ENCODE measurements at regions not wholly inside any gene's neighbourhood (a gene's known extent, or its start where the extent isn't known, plus 50 kb on each side); places are given as distances from the start of the nearest gene placed in this dataset.

- no peaks in the 10 kb centered on the region for H3K9me3 ChIP-seq (ENCODE audit: low read depth)
- no peaks in the 10 kb centered on the region for H3K9me2 ChIP-seq (ENCODE audit: insufficient read depth)
- H3K36me3 ChIP-seq (ENCODE audit: low read depth) = no peaks in the 10 kb centered on the region
- WGBS, 2 experiments (ENCODE audit: low coverage in 1 of 2, low lambda C conversion rate in 2 of 2, missing lambda C conversion rate in 2 of 2) = 2 to 7% methylated on average over 2 of the region's 2 CpGs
- H3K79me2 ChIP-seq (ENCODE audit: insufficient read depth) = no peaks in the 10 kb centered on the region
- no peak for DNase-seq
- no peaks in the 10 kb centered on the region for H3F3A ChIP-seq (ENCODE audit: insufficient read depth)
- no peak overlapping the region for H3K4me3 ChIP-seq
- H3K4me2 ChIP-seq (ENCODE audit: unreplicated experiment) = no peak overlapping the region
- no peak overlapping the region for H3K9ac ChIP-seq
- no peak for TF ChIP-seq EZH2 (IDR thresholded peaks at IDR 0.05; ENCODE audit: insufficient read depth, poor library complexity, severe bottlenecking)
- TF ChIP-seq EZH2phosphoT487 (IDR thresholded peaks at IDR 0.05; ENCODE audit: insufficient read depth, low read depth) = no peak
- no peaks in the 10 kb centered on the region for H4K20me1 ChIP-seq (ENCODE audit: insufficient read depth)
- H3K4me1 ChIP-seq (ENCODE audit: insufficient read depth) = no peaks in the 10 kb centered on the region
- H3K27ac ChIP-seq = no peak overlapping the region
- no peak overlapping the region for H2AFZ ChIP-seq
- in situ Hi-C loops (cut with MboI) = no loop called here
- no peaks in the 10 kb centered on the region for H3K27me3 ChIP-seq (replicated peaks; ENCODE audit: insufficient read depth)
Observed at GRCh38 chr1:79507770-79508169, 501.2 kb upstream of the ADGRL4 start.

GRCh38 chr1:79501153-79501552 lies 494.6 kb upstream of the ADGRL4 start:
- no peaks in the 10 kb centered on the region for H4K20me1 ChIP-seq (ENCODE audit: insufficient read depth)
- no peak overlapping the region for H3K9ac ChIP-seq
- H3K27ac ChIP-seq = no peak overlapping the region
- H3K4me2 ChIP-seq (ENCODE audit: unreplicated experiment) = no peak overlapping the region
- DNase-seq = peak; percentile 4
- H3F3A ChIP-seq (ENCODE audit: insufficient read depth) = no peaks in the 10 kb centered on the region
- no peak overlapping the region for H3K4me3 ChIP-seq
- no peaks in the 10 kb centered on the region for H3K9me3 ChIP-seq (ENCODE audit: low read depth)
- 35 to 41% methylated on average over 3 of the region's 3 CpGs for WGBS, 2 experiments (ENCODE audit: low coverage in 1 of 2, low lambda C conversion rate in 2 of 2, missing lambda C conversion rate in 2 of 2)
- H2AFZ ChIP-seq = no peak overlapping the region
- no peak for TF ChIP-seq EZH2phosphoT487 (IDR thresholded peaks at IDR 0.05; ENCODE audit: insufficient read depth, low read depth)
- TF ChIP-seq EZH2 (IDR thresholded peaks at IDR 0.05; ENCODE audit: insufficient read depth, poor library complexity, severe bottlenecking) = no peak
- H3K9me2 ChIP-seq (ENCODE audit: insufficient read depth) = no peaks in the 10 kb centered on the region
- no peaks in the 10 kb centered on the region for H3K36me3 ChIP-seq (ENCODE audit: low read depth)
- H3K27me3 ChIP-seq (replicated peaks; ENCODE audit: insufficient read depth) = no peaks in the 10 kb centered on the region
- no peaks in the 10 kb centered on the region for H3K79me2 ChIP-seq (ENCODE audit: insufficient read depth)
- in situ Hi-C loops (cut with MboI) = no loop called here
- no peaks in the 10 kb centered on the region for H3K4me1 ChIP-seq (ENCODE audit: insufficient read depth)

- H3K4me3 ChIP-seq = no peak overlapping the region
- no peaks in the 10 kb centered on the region for H3K79me2 ChIP-seq (ENCODE audit: insufficient read depth)
- H3K27ac ChIP-seq = no peak overlapping the region
- WGBS, 2 experiments (ENCODE audit: low coverage in 1 of 2, low lambda C conversion rate in 2 of 2, missing lambda C conversion rate in 2 of 2) = 63 to 71% methylated on average over 1 of the region's 1 CpG
- DNase-seq = no peak
- no peak overlapping the region for H3K4me2 ChIP-seq (ENCODE audit: unreplicated experiment)
- H3K9ac ChIP-seq = no peak overlapping the region
- H3K36me3 ChIP-seq (ENCODE audit: low read depth) = no peaks in the 10 kb centered on the region
- no peak overlapping the region for H2AFZ ChIP-seq
- H3K27me3 ChIP-seq (replicated peaks; ENCODE audit: insufficient read depth) = no peaks in the 10 kb centered on the region
- H3K4me1 ChIP-seq (ENCODE audit: insufficient read depth) = no peaks in the 10 kb centered on the region
- no peaks in the 10 kb centered on the region for H3K9me2 ChIP-seq (ENCODE audit: insufficient read depth)
- in situ Hi-C loops (cut with MboI) = loop anchor here (25.0 kb wide), 1 partner anchor 237 kb away; no protein-coding TSS in a partner anchor
- H3K9me3 ChIP-seq (ENCODE audit: low read depth) = no peaks in the 10 kb centered on the region
- no peaks in the 10 kb centered on the region for H4K20me1 ChIP-seq (ENCODE audit: insufficient read depth)
- no peaks in the 10 kb centered on the region for H3F3A ChIP-seq (ENCODE audit: insufficient read depth)
- TF ChIP-seq EZH2 (IDR thresholded peaks at IDR 0.05; ENCODE audit: insufficient read depth, poor library complexity, severe bottlenecking) = no peak
- TF ChIP-seq EZH2phosphoT487 (IDR thresholded peaks at IDR 0.05; ENCODE audit: insufficient read depth, low read depth) = no peak
Observed at GRCh38 chr1:79499541-79499940, 493.0 kb upstream of the ADGRL4 start.

- no peaks in the 10 kb centered on the region for H3K79me2 ChIP-seq (ENCODE audit: insufficient read depth)
- 22% methylated on average over 4 of the region's 4 CpGs for WGBS, 2 experiments (ENCODE audit: low coverage in 1 of 2, low lambda C conversion rate in 2 of 2, missing lambda C conversion rate in 2 of 2)
- TF ChIP-seq EZH2phosphoT487 (IDR thresholded peaks at IDR 0.05; ENCODE audit: insufficient read depth, low read depth) (no peak), EZH2 (IDR thresholded peaks at IDR 0.05; ENCODE audit: insufficient read depth, poor library complexity, severe bottlenecking) (no peak)
Observed at GRCh38 chr1:79497193-79497773, 490.8 kb upstream of the ADGRL4 start.

More at GRCh38 chr1:79497193-79497773, 490.8 kb upstream of the ADGRL4 start:
- in situ Hi-C loops (cut with MboI) = loop anchor here (25.0 kb wide), 1 partner anchor 235 kb away; no protein-coding TSS in a partner anchor
- no peak overlapping the region for H3K4me2 ChIP-seq (ENCODE audit: unreplicated experiment)
- H2AFZ ChIP-seq = no peak overlapping the region
- no peaks in the 10 kb centered on the region for H3F3A ChIP-seq (ENCODE audit: insufficient read depth)
- no peaks in the 10 kb centered on the region for H3K9me3 ChIP-seq (ENCODE audit: low read depth)
- no peaks in the 10 kb centered on the region for H3K4me1 ChIP-seq (ENCODE audit: insufficient read depth)
- no peak overlapping the region for H3K4me3 ChIP-seq
- no peak overlapping the region for H3K9ac ChIP-seq
- H3K27me3 ChIP-seq (replicated peaks; ENCODE audit: insufficient read depth) = no peaks in the 10 kb centered on the region; the same call in 1 of the 2 replicates
- H4K20me1 ChIP-seq (ENCODE audit: insufficient read depth) = no peaks in the 10 kb centered on the region
- DNase-seq = peak; percentile 59
- H3K9me2 ChIP-seq (ENCODE audit: insufficient read depth) = no peaks in the 10 kb centered on the region
- H3K27ac ChIP-seq = no peak overlapping the region
- no peaks in the 10 kb centered on the region for H3K36me3 ChIP-seq (ENCODE audit: low read depth)

Measured in GM23248 (cell line).